K562 (cell line): ENCODE measurements at regions not wholly inside any gene's neighbourhood (a gene's known extent, or its start where the extent isn't known, plus 50 kb on each side); places are given as distances from the start of the nearest gene placed in this dataset.

Experiments
- HLTF ChIP-seq: fragments of 450-650 bp; IDR thresholded peaks from 2 replicates; pipeline ENCODE4 v1.6.1; 2016
- PHF8 ChIP-seq: fragments of 200-600 bp; sonication (generic); IDR thresholded peaks from 2 replicates; pipeline ENCODE4 v1.6.1; 2012; ENCODE audit warnings: mixed run types, mild to moderate bottlenecking, inconsistent platforms, low read length, moderate library complexity, borderline replicate concordance
- SMC3 ChIP-seq: conservative IDR thresholded peaks from 2 replicates; pipeline ENCODE4 v1.6.1; 2011; ENCODE audit warnings: low read depth, low read length, improper control_type of control experiment; ENCODE audit not compliant: insufficient read depth
- ZBTB8A ChIP-seq: fragments of 450-650 bp; IDR thresholded peaks from 2 replicates; pipeline ENCODE4 v1.6.1; 2018; ENCODE audit warnings: mild to moderate bottlenecking, moderate library complexity; ENCODE audit not compliant: partially characterized antibody
- TF ChIP-seq, protein P1 (sequence below): sonication (generic); formaldehyde crosslinking; IDR thresholded peaks from 2 replicates; pipeline ENCODE4 v1.9.0; 2022; ENCODE audit warnings: mild to moderate bottlenecking, missing genetic modification reagents

DNA sequence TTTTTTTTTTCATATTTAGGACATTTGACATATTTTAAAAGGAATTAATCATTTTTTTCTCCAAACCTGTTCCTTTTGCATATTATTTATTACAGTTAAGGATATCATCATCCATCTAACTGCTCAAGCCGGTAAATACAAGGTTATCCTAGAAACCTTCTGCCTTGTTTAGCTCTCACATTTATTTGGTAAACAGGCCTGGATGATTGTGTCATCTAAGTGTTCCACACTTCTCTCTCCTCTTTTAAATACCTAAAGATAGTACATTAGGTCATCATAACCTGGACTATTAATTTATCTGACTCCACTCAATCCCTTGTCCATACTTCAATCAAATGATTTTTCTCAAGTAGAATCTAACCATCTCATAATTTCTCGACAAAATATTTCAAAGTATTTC, 511.7 kb upstream of the KLHL1 start:
- TF ChIP-seq PHF8, result no peak
- no peak for TF ChIP-seq ZBTB8A
- TF ChIP-seq SMC3, result no peak
- TF ChIP-seq, protein P1, sequence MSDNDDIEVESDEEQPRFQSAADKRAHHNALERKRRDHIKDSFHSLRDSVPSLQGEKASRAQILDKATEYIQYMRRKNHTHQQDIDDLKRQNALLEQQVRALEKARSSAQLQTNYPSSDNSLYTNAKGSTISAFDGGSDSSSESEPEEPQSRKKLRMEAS (CRISPR knock-in tag), result no peak
- no peak for TF ChIP-seq HLTF
